Osteoblast (primary cell): ENCODE measurements at regions not wholly inside any gene's neighbourhood (a gene's known extent, or its start where the extent isn't known, plus 50 kb on each side); places are given as distances from the start of the nearest gene placed in this dataset.
"Not testable (repeated sequence)": the region's sequence is repeated elsewhere in the genome, so short reads cannot be mapped to it uniquely, and the experiment has no call there.

Experiments used
- DNase-seq: peaks from one replicate; pipeline ENCODE4 v3.0.0; 2011; ENCODE audit warnings: low spot score, mixed read lengths; ENCODE audit not compliant: insufficient read length; ENCODE audit errors: missing footprints
- H2AFZ ChIP-seq: 2 replicates; pipeline ENCODE4 v1.6.0; 2011; ENCODE audit warnings: mild to moderate bottlenecking, low read length
- H3K27ac ChIP-seq: 2 replicates; pipeline ENCODE4 v1.5.1; 2011; ENCODE audit warnings: mild to moderate bottlenecking, low read depth, low read length, moderate library complexity
- H3K27me3 ChIP-seq: 2 replicates; pipeline ENCODE4 v1.6.0; 2012; ENCODE audit warnings: mild to moderate bottlenecking, control low read depth, inconsistent platforms, low read length, moderate library complexity; ENCODE audit not compliant: insufficient read depth
- H3K36me3 ChIP-seq: 2 replicates; pipeline ENCODE4 v1.5.1; 2011; ENCODE audit warnings: mild to moderate bottlenecking, low read length, control low read depth, moderate library complexity; ENCODE audit not compliant: insufficient read depth
- H3K4me1 ChIP-seq: 2 replicates; pipeline ENCODE4 v1.5.1; 2011; ENCODE audit warnings: mild to moderate bottlenecking, low read length, control low read depth, moderate library complexity; ENCODE audit not compliant: insufficient read depth
- H3K4me2 ChIP-seq: 2 replicates; pipeline ENCODE4 v1.6.0; 2011; ENCODE audit warnings: mild to moderate bottlenecking, low read length; ENCODE audit not compliant: insufficient read depth
- H3K4me3 ChIP-seq: fragments of 200-600 bp; sonication (generic); 3 replicates; pipeline ENCODE4 v1.5.1; 2012; ENCODE audit warnings: mild to moderate bottlenecking, low read length, inconsistent platforms; ENCODE audit not compliant: insufficient read depth
- H3K79me2 ChIP-seq: 2 replicates; pipeline ENCODE4 v1.6.0; 2012; ENCODE audit warnings: mild to moderate bottlenecking, low read length, control low read depth, inconsistent platforms; ENCODE audit not compliant: insufficient read depth
- H3K9me3 ChIP-seq: 2 replicates; pipeline ENCODE4 v1.5.1; 2011; ENCODE audit warnings: low read depth, low read length, control low read depth
- H4K20me1 ChIP-seq: 2 replicates; pipeline ENCODE4 v1.6.0; 2012; ENCODE audit warnings: mild to moderate bottlenecking, low read length, control low read depth; ENCODE audit not compliant: insufficient read depth
- TF ChIP-seq, protein P1 (sequence below): IDR thresholded peaks from 2 replicates; pipeline ENCODE4 v1.5.1; 2011; ENCODE audit warnings: mild to moderate bottlenecking, low read depth, low read length, moderate library complexity; ENCODE audit errors: extremely low read depth

GRCh38 chr11:23320131-23320530 lies 459.9 kb upstream of the CCDC179 start:
- no peak for DNase-seq
- Histone ChIP-seq H3K9me3 (no peaks in the 10 kb centered on the region), H3K4me1 (no peaks in the 10 kb centered on the region), H3K27me3 (no peaks in the 10 kb centered on the region), H3K27ac (no peak overlapping the region), H4K20me1 (no peaks in the 10 kb centered on the region), H3K36me3 (no peaks in the 10 kb centered on the region), H3K79me2 (no peaks in the 10 kb centered on the region), H3K4me2 (no peak overlapping the region), H3K4me3 (no peak overlapping the region), H2AFZ (no peak overlapping the region)
- TF ChIP-seq, protein P1, sequence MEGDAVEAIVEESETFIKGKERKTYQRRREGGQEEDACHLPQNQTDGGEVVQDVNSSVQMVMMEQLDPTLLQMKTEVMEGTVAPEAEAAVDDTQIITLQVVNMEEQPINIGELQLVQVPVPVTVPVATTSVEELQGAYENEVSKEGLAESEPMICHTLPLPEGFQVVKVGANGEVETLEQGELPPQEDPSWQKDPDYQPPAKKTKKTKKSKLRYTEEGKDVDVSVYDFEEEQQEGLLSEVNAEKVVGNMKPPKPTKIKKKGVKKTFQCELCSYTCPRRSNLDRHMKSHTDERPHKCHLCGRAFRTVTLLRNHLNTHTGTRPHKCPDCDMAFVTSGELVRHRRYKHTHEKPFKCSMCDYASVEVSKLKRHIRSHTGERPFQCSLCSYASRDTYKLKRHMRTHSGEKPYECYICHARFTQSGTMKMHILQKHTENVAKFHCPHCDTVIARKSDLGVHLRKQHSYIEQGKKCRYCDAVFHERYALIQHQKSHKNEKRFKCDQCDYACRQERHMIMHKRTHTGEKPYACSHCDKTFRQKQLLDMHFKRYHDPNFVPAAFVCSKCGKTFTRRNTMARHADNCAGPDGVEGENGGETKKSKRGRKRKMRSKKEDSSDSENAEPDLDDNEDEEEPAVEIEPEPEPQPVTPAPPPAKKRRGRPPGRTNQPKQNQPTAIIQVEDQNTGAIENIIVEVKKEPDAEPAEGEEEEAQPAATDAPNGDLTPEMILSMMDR: no peak

DNA sequence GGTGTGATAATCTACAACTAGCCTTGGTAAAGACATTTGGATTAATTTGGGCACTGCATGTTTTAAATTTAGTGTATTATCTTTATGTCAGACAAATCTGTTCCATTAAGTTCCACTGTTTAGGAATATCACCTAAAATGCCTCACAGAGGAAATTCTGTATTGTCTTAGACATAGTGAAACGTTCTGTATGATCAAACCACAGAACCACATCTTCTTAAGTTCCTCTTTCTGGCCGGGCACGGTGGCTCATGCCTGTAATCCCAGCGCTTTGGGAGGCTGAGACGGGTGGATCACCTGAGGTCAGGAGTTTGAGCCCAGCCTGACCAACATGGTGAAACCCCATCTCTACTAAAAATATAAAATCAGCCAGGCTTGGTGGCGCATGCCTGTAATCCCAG lies 475.3 kb upstream of the CCDC179 start:
- not testable (repeated sequence) for H3K4me2 ChIP-seq, H3K4me3 ChIP-seq, H3K4me1 ChIP-seq, H4K20me1 ChIP-seq, DNase-seq, H3K9me3 ChIP-seq, H3K36me3 ChIP-seq, H3K27me3 ChIP-seq, H2AFZ ChIP-seq, H3K27ac ChIP-seq, H3K79me2 ChIP-seq

GRCh38 chr11:23336961-23337360 lies 476.7 kb upstream of the CCDC179 start:
- no peaks in the 10 kb centered on the region for H4K20me1 ChIP-seq
- H3K4me2 ChIP-seq: no peak overlapping the region
- no peaks in the 10 kb centered on the region for H3K79me2 ChIP-seq
- H3K9me3 ChIP-seq: peaks cover 3% of the 10 kb centered on the region
- TF ChIP-seq, protein P1: no peak
- H3K4me1 ChIP-seq: no peaks in the 10 kb centered on the region
- H3K27ac ChIP-seq: no peak overlapping the region
- no peak overlapping the region for H3K4me3 ChIP-seq
- no peaks in the 10 kb centered on the region for H3K36me3 ChIP-seq
- no peaks in the 10 kb centered on the region for H3K27me3 ChIP-seq
- no peak overlapping the region for H2AFZ ChIP-seq
- DNase-seq: no peak

DNA sequence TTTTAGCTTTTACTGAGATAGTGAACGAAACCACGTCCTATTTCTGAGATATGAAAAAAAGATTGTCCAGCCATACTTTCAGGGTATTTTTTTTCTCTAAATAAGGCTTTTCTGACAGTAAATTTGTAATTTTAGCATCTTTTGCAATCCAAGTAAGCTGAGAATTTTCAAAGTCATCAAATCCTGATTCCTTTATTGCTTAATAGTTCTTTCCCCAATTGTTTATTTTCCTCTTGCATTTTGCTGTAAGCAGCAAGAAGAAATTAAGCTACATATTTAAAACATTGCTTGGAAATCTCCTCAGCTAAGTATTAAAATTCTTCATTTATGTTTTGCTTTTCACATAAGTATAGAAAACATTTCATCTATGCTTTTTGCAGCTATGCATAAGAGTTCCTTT lies 493.3 kb upstream of the CCDC179 start:
- H3K79me2 ChIP-seq: no peaks in the 10 kb centered on the region
- TF ChIP-seq, protein P1: no peak
- H3K9me3 ChIP-seq: peaks cover 3% of the 10 kb centered on the region
- no peaks in the 10 kb centered on the region for H3K36me3 ChIP-seq
- H4K20me1 ChIP-seq: no peaks in the 10 kb centered on the region
- no peak overlapping the region for H3K4me3 ChIP-seq
- no peaks in the 10 kb centered on the region for H3K27me3 ChIP-seq
- no peaks in the 10 kb centered on the region for H3K4me1 ChIP-seq
- no peak for DNase-seq
- no peak overlapping the region for H2AFZ ChIP-seq
- H3K4me2 ChIP-seq: no peak overlapping the region
- no peak overlapping the region for H3K27ac ChIP-seq

DNA sequence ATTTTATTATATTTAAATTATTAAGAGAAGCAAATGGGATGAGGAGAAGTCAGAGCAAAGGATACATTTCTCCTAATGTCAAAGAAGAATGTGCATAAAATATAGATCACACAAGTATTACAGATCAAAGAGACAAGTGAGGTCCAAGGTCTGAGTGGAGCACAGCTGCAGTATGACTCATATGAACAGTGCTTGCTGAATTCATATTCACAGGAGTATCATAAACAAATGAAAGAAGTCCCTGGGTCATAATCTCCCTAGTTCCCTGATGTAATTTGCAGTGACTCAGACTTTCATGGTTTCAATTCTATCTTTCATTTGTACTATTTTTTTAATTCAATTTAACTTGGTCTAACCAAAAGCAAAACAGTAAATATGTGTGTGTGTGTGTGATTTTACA lies 499.0 kb upstream of the CCDC179 start:
- H3K9me3 ChIP-seq: no peaks in the 10 kb centered on the region
- H3K27me3 ChIP-seq: no peaks in the 10 kb centered on the region
- peak; percentile 32 for DNase-seq
- no peak overlapping the region for H3K4me2 ChIP-seq
- H3K27ac ChIP-seq: no peak overlapping the region
- no peaks in the 10 kb centered on the region for H3K4me1 ChIP-seq
- no peak overlapping the region for H3K4me3 ChIP-seq
- H3K36me3 ChIP-seq: no peaks in the 10 kb centered on the region
- no peaks in the 10 kb centered on the region for H3K79me2 ChIP-seq
- no peaks in the 10 kb centered on the region for H4K20me1 ChIP-seq
- TF ChIP-seq, protein P1: no peak
- no peak overlapping the region for H2AFZ ChIP-seq
